ENCODE measurements at regions not wholly inside any gene's neighbourhood (a gene's known extent, or its start where the extent isn't known, plus 50 kb on each side); places are given as distances from the start of the nearest gene placed in this dataset.

- Histone ChIP-seq H4K5ac (ENCODE audit: insufficient read length, low read depth, low read length) (no peak overlapping the region), H2AFZ (ENCODE audit: low read length) (no peak overlapping the region), H3K79me2 (ENCODE audit: control insufficient read depth in 1 of 2, insufficient read depth in 2 of 2, low read length in 2 of 2) (no peaks in the 10 kb centered on the region), H3K9me3 (ENCODE audit: insufficient read depth in 2 of 2, low read depth in 1 of 2, low read length in 1 of 2) (no peaks in the 10 kb centered on the region), H3K4ac (replicated peaks; ENCODE audit: insufficient read length, low read depth, low read length) (no peak overlapping the region), H3K23ac (ENCODE audit: insufficient read length) (no peak overlapping the region), H3K27me3 (replicated peaks in 1 of 4; ENCODE audit: control insufficient read depth in 3 of 4, extremely low read depth in 1 of 4, insufficient read depth in 3 of 4, low read length in 3 of 4) (no peaks in the 10 kb centered on the region), H2BK120ac (replicated peaks; ENCODE audit: low read depth, low read length) (no peak overlapping the region), H2BK15ac (ENCODE audit: low read length) (no peak overlapping the region), H4K91ac (replicated peaks; ENCODE audit: insufficient read length, low read length) (no peak overlapping the region), H3K36me3 (ENCODE audit: control insufficient read depth in 2 of 4, insufficient read depth in 4 of 4, low read length in 3 of 4) (no peaks in the 10 kb centered on the region), H2BK12ac (ENCODE audit: low read depth, low read length) (no peak overlapping the region), H3K4me3 (ENCODE audit: extremely low read depth in 1 of 4, insufficient read depth in 2 of 4, low read depth in 3 of 4, low read length in 4 of 4) (no peak overlapping the region), H2AK5ac (ENCODE audit: low read depth, low read length) (no peak overlapping the region), H3K18ac (ENCODE audit: extremely low read depth, low read length) (no peak overlapping the region), H3K79me1 (ENCODE audit: low read depth, low read length) (no peaks in the 10 kb centered on the region), H3K56ac (replicated peaks; ENCODE audit: insufficient read length, low read depth, low read length) (no peak overlapping the region), H3K27ac (ENCODE audit: low read depth, low read length) (no peak overlapping the region), H2BK20ac (ENCODE audit: low read length) (no peak overlapping the region), H3K4me2 (ENCODE audit: insufficient read depth in 1 of 2, low read depth in 2 of 2, low read length in 2 of 2) (no peak overlapping the region), H3K9ac (replicated peaks in 1 of 4; ENCODE audit: extremely low read depth in 1 of 4, low read depth in 3 of 4, low read length in 3 of 4) (no peak overlapping the region), H3K23me2 (ENCODE audit: low read depth, low read length) (no peaks in the 10 kb centered on the region), H2BK5ac (ENCODE audit: low read depth, low read length) (no peak overlapping the region), H4K8ac (ENCODE audit: extremely low read depth, insufficient read depth, low read length) (no peak overlapping the region), H4K20me1 (replicated peaks in 1 of 2; ENCODE audit: control insufficient read depth in 1 of 2, insufficient read depth in 2 of 2, low read length in 2 of 2) (no peaks in the 10 kb centered on the region), H3K14ac (ENCODE audit: insufficient read length) (no peak overlapping the region), H3K4me1 (replicated peaks in 1 of 4; ENCODE audit: control insufficient read depth in 3 of 4, insufficient read depth in 4 of 4, low read length in 3 of 4) (no peaks in the 10 kb centered on the region)
- WGBS, 2 experiments (ENCODE audit: extremely low coverage in 1 of 2, insufficient coverage in 1 of 2, insufficient read length in 1 of 2, insufficient replicate concordance in 2 of 2, low coverage in 1 of 2, low lambda C conversion rate in 2 of 2, missing lambda C conversion rate in 1 of 2): 83% methylated on average over 1 of the region's 1 CpG; no CpG with 5 or more reads in 1 of the 2 experiments
- CTCF ChIA-PET (ENCODE audit: partially characterized antibody): interaction anchor here (0.6 to 0.7 kb wide), 2 partner anchors 107 to 136 kb away, joined by 3 read pairs; no protein-coding TSS in a partner anchor
- DNase-seq (ENCODE audit: low read depth in 1 of 2, low spot score in 2 of 2) (no peak), FAIRE-seq (no peak)
- POLR2A ChIA-PET (ENCODE audit: partially characterized antibody): no interaction called here
- no peak for TF ChIP-seq KDM5A (IDR thresholded peaks at IDR 0.05; ENCODE audit: low read length)
- no peak for TF ChIP-seq RNF2 (IDR thresholded peaks at IDR 0.05; ENCODE audit: borderline replicate concordance, low read depth, low read length, missing control alignments, poor library complexity, severe bottlenecking)
- no peak for TF ChIP-seq JUND (IDR thresholded peaks at IDR 0.05; ENCODE audit: low read length)
- TF ChIP-seq TAF1 (IDR thresholded peaks at IDR 0.05; ENCODE audit: low read depth, low read length): no peak
- no peak for TF ChIP-seq SUZ12 (IDR thresholded peaks at IDR 0.05; ENCODE audit: low read length)
- no peak for TF ChIP-seq TCF12 (IDR thresholded peaks at IDR 0.05; ENCODE audit: low read depth, low read length)
- no peak for TF ChIP-seq EGR1 (IDR thresholded peaks at IDR 0.05; ENCODE audit: borderline replicate concordance, low read depth, low read length)
- no peak for TF ChIP-seq GTF2F1 (IDR thresholded peaks at IDR 0.05; ENCODE audit: borderline replicate concordance, low read depth, low read length)
- no peak for TF ChIP-seq NANOG (IDR thresholded peaks at IDR 0.05; ENCODE audit: insufficient read depth, low read depth, low read length, poor library complexity, severe bottlenecking)
- TF ChIP-seq MAFK (IDR thresholded peaks at IDR 0.05; ENCODE audit: low read depth, low read length): no peak
- no peak for TF ChIP-seq SIN3A (conservative IDR thresholded peaks at IDR 0.05 in 1 of 2, IDR thresholded peaks at IDR 0.05 in 1 of 2; ENCODE audit: low read depth in 1 of 2, low read length in 2 of 2)
- no peak for TF ChIP-seq KDM1A (IDR thresholded peaks at IDR 0.05; ENCODE audit: borderline replicate concordance, low read length)
- no peak for TF ChIP-seq RAD21 (IDR thresholded peaks at IDR 0.05 in 1 of 2, conservative IDR thresholded peaks at IDR 0.05 in 1 of 2; ENCODE audit: low read depth in 2 of 2, low read length in 2 of 2)
- no peak for TF ChIP-seq KDM4A (IDR thresholded peaks at IDR 0.05; ENCODE audit: low read depth, low read length, severe bottlenecking)
Measured at GRCh38 chr1:222306512-222306911, 241.4 kb downstream of the HHIPL2 start.

Data from H1 (cell line).